SK-N-SH (cell line): ENCODE measurements at regions not wholly inside any gene's neighbourhood (a gene's known extent, or its start where the extent isn't known, plus 50 kb on each side); places are given as distances from the start of the nearest gene placed in this dataset.

ENCODE experiments used
- CTCF ChIA-PET: fragments of 300-600, 350-600 bp; formaldehyde crosslinking; extraction: SDS; loops from one replicate; lab custom pipeline; 2021; lab: Yijun Ruan, JAX
- POLR2A ChIA-PET: fragments of 350-600 bp; sonication (Branson Sonifier 250); formaldehyde crosslinking; extraction: SDS; loops from one replicate; lab custom pipeline; 2020; ENCODE audit warnings: antibody characterized with exemption, inconsistent platforms; lab: Yijun Ruan, JAX
- DNase-seq: peaks from one replicate; pipeline ENCODE4 v3.0.0; 2012
- H2AFZ ChIP-seq: fragments of 200-600 bp; sonication (generic); 2 replicates; pipeline ENCODE4 v1.8.1; 2016; ENCODE audit warnings: antibody characterized with exemption, mild to moderate bottlenecking, low read depth
- H3F3A ChIP-seq: fragments of 200-600 bp; sonication (generic); replicated peaks from 2 replicates; pipeline ENCODE3; 2016; ENCODE audit warnings: antibody characterized with exemption, mild to moderate bottlenecking; ENCODE audit not compliant: insufficient read depth
- H3K27ac ChIP-seq, 2 experiments: fragments of 200-500 bp in 1 of 2; fragments of 200-600 bp in 1 of 2; sonication (Bioruptor generic) in 1 of 2; sonication (generic), shearing (Covaris generic) in 1 of 2; 2 replicates each; pipeline versions ENCODE4 v1.5.1 to v1.6.1; 2014 to 2016; ENCODE audit warnings: low read depth in 2 of 2, inconsistent platforms in 1 of 2, low read length in 1 of 2, mild to moderate bottlenecking in 1 of 2, mixed read lengths in 1 of 2
- H3K27me3 ChIP-seq: fragments of 200-600 bp; sonication (generic), shearing (Covaris generic); 2 replicates; pipeline ENCODE4 v1.6.1; 2016; ENCODE audit warnings: mixed run types; ENCODE audit not compliant: insufficient read depth
- H3K36me3 ChIP-seq, 2 experiments: fragments of 200-500 bp in 1 of 2; fragments of 200-600 bp in 1 of 2; sonication (Bioruptor generic) in 1 of 2; sonication (generic) in 1 of 2; replicated peaks in 1 of 2; 2 replicates each; pipeline versions ENCODE3 to v1.5.1; 2014 to 2016; ENCODE audit warnings: low read length in 1 of 2, mild to moderate bottlenecking in 1 of 2; ENCODE audit not compliant: insufficient read depth in 2 of 2, control insufficient read depth in 1 of 2
- H3K4me1 ChIP-seq, 2 experiments: fragments of 200-500 bp in 1 of 2; fragments of 200-600 bp in 1 of 2; sonication (Bioruptor generic) in 1 of 2; sonication (generic), shearing (Covaris generic) in 1 of 2; 2 replicates each; pipeline versions ENCODE4 v1.5.1 to v1.6.1; 2014 to 2016; ENCODE audit warnings: low read depth in 1 of 2, low read length in 1 of 2, mixed run types in 1 of 2; ENCODE audit not compliant: insufficient read depth in 2 of 2, control insufficient read depth in 1 of 2
- H3K4me2 ChIP-seq: fragments of 200-600 bp; sonication (generic), shearing (Covaris generic); 2 replicates; pipeline ENCODE4 v1.6.1; 2017; ENCODE audit warnings: mixed run types
- H3K4me3 ChIP-seq, 2 experiments: fragments of 200-500 bp in 1 of 2; fragments of 200-600 bp in 1 of 2; sonication (Bioruptor generic) in 1 of 2; sonication (generic), shearing (Covaris generic) in 1 of 2; 2 replicates each; pipeline versions ENCODE4 v1.5.1 to v1.8.1; 2014 to 2016; ENCODE audit warnings: low read depth in 2 of 2, inconsistent platforms in 1 of 2, low read length in 1 of 2, mild to moderate bottlenecking in 1 of 2, mixed read lengths in 1 of 2, moderate library complexity in 1 of 2
- H3K79me2 ChIP-seq: fragments of 200-600 bp; sonication (generic); 2 replicates; pipeline ENCODE4 v1.8.1; 2017; ENCODE audit warnings: mild to moderate bottlenecking; ENCODE audit not compliant: insufficient read depth
- H3K9ac ChIP-seq: fragments of 200-600 bp; sonication (generic); 2 replicates; pipeline ENCODE4 v1.6.1; 2017; ENCODE audit warnings: mixed run types
- H3K9me2 ChIP-seq: fragments of 200-600 bp; sonication (generic); 2 replicates; pipeline ENCODE4 v1.6.1; 2017; ENCODE audit warnings: mixed run types
- H3K9me3 ChIP-seq: fragments of 200-600 bp; sonication (generic); 2 replicates; pipeline ENCODE4 v1.6.1; 2017; ENCODE audit warnings: mixed run types, mild to moderate bottlenecking, moderate library complexity
- H4K20me1 ChIP-seq: fragments of 200-600 bp; sonication (generic); 2 replicates; pipeline ENCODE4 v1.6.1; 2017; ENCODE audit warnings: mild to moderate bottlenecking, mixed run types; ENCODE audit not compliant: insufficient read depth
- ELF1 ChIP-seq: IDR thresholded peaks from 2 replicates; pipeline ENCODE4 v1.4.0; 2012
- FOSL2 ChIP-seq: IDR thresholded peaks from 2 replicates; pipeline ENCODE4 v1.4.0; 2012; ENCODE audit warnings: low read depth, mild to moderate bottlenecking, moderate library complexity, borderline replicate concordance
- FOXJ3 ChIP-seq: sonication (generic); formaldehyde crosslinking; IDR thresholded peaks from 2 replicates; pipeline ENCODE4 v1.5.1; 2020; ENCODE audit warnings: mild to moderate bottlenecking, missing genetic modification reagents
- FOXM1 ChIP-seq: IDR thresholded peaks from 2 replicates; pipeline ENCODE4 v1.4.0; 2012; ENCODE audit warnings: low read depth, mild to moderate bottlenecking
- GATA2 ChIP-seq: sonication (generic); formaldehyde crosslinking; IDR thresholded peaks from 2 replicates; pipeline ENCODE4 v1.5.0; 2020; ENCODE audit warnings: mild to moderate bottlenecking, missing genetic modification reagents
- IRF3 ChIP-seq: fragments of 150-350 bp; IDR thresholded peaks from 2 replicates; pipeline ENCODE4 v1.6.1; 2016; ENCODE audit warnings: mild to moderate bottlenecking, low read depth, low read length
- MXI1 ChIP-seq: IDR thresholded peaks from 2 replicates; pipeline ENCODE4 v1.6.1; 2012; ENCODE audit warnings: mild to moderate bottlenecking, low read depth, low read length, improper control_type of control experiment
- NRF1 ChIP-seq: IDR thresholded peaks from 2 replicates; pipeline ENCODE4 v1.6.1; 2012; ENCODE audit warnings: low read depth, mild to moderate bottlenecking, low read length
- PBX3 ChIP-seq: IDR thresholded peaks from 2 replicates; pipeline ENCODE4; 2012
- POLR2AphosphoS5 ChIP-seq: IDR thresholded peaks from 2 replicates; pipeline ENCODE4 v1.6.1; 2012; ENCODE audit warnings: low read depth, low read length
- RAD21 ChIP-seq: IDR thresholded peaks from 2 replicates; pipeline ENCODE4 v1.6.1; 2012; ENCODE audit warnings: mild to moderate bottlenecking, low read length
- RCOR1 ChIP-seq: fragments of 150-350 bp; IDR thresholded peaks from 2 replicates; pipeline ENCODE4 v1.6.1; 2017; ENCODE audit warnings: antibody characterized with exemption, low read length
- REST ChIP-seq: IDR thresholded peaks from 2 replicates; pipeline ENCODE4 v1.6.1; 2012; ENCODE audit warnings: mild to moderate bottlenecking, low read depth, low read length, moderate library complexity
- RFX5 ChIP-seq: IDR thresholded peaks from 2 replicates; pipeline ENCODE4 v1.6.1; 2012; ENCODE audit warnings: mild to moderate bottlenecking, improper control_type of control experiment, low read length
- RXRA ChIP-seq: IDR thresholded peaks from 2 replicates; pipeline ENCODE4 v1.4.0; 2012; ENCODE audit warnings: low read depth, mild to moderate bottlenecking, borderline replicate concordance
- SMC3 ChIP-seq: IDR thresholded peaks from 2 replicates; pipeline ENCODE4 v1.6.1; 2012; ENCODE audit warnings: low read depth, low read length, improper control_type of control experiment
- TAF1 ChIP-seq: IDR thresholded peaks from 2 replicates; pipeline ENCODE4 v1.6.1; 2012; ENCODE audit warnings: low read depth, mild to moderate bottlenecking, low read length, moderate library complexity, borderline replicate concordance
- TCF12 ChIP-seq: IDR thresholded peaks from 2 replicates; pipeline ENCODE4 v1.4.0; 2012
- TEAD4 ChIP-seq: IDR thresholded peaks from 2 replicates; pipeline ENCODE4 v1.4.0; 2012; ENCODE audit warnings: mild to moderate bottlenecking, borderline replicate concordance; ENCODE audit not compliant: insufficient read depth
- USF2 ChIP-seq: fragments of 150-350 bp; IDR thresholded peaks from 2 replicates; pipeline ENCODE4 v1.6.1; 2017; ENCODE audit warnings: antibody characterized with exemption, low read length, low read depth, borderline replicate concordance
- YY1 ChIP-seq: IDR thresholded peaks from 2 replicates; pipeline ENCODE4 v1.4.0; 2012; ENCODE audit warnings: low read depth, mild to moderate bottlenecking
- WGBS: methylation state at CpG from one replicate; pipeline ENCODE4 v1.1.6; 2017; ENCODE audit warnings: low lambda C conversion rate; 5-methylcytosine and 5-hydroxymethylcytosine counted together

GRCh38 chr6:21496196-21496595 is 97.4 kb upstream of the SOX4 start:
- Histone ChIP-seq H4K20me1 (no peaks in the 10 kb centered on the region), H3K4me3 (no peak overlapping the region), H3F3A (no peaks in the 10 kb centered on the region), H3K79me2 (no peaks in the 10 kb centered on the region), H2AFZ (no peak overlapping the region), H3K9me2 (no peaks in the 10 kb centered on the region), H3K9me3 (no peaks in the 10 kb centered on the region), H3K27ac (peak overlapping the region in 1 of 2 experiments; percentile 77; a peak in 2 of 4 replicates), H3K4me2 (no peak overlapping the region), H3K27me3 (no peaks in the 10 kb centered on the region), H3K36me3 (no peaks in the 10 kb centered on the region), H3K9ac (no peak overlapping the region), H3K4me1 (peaks cover 0 to 19% of the 10 kb centered on the region in 2 experiments; a peak in 2 of 4 replicates)
- CTCF ChIA-PET: interaction anchor here (1.1 kb wide), 1 partner anchor 92 kb away, joined by 3 read pairs; no protein-coding TSS in a partner anchor
- 42% methylated on average over 3 of the region's 3 CpGs for WGBS
- POLR2A ChIA-PET: no interaction called here
- DNase-seq: peak; percentile 35
- TF ChIP-seq PBX3 (no peak), FOXJ3 (CRISPR knock-in tag) (no peak), RFX5 (no peak), FOXM1 (no peak), TCF12 (no peak), FOSL2 (no peak), YY1 (no peak), RAD21 (no peak), SMC3 (no peak)

- H3F3A ChIP-seq: no peaks in the 10 kb centered on the region
- ChIA-PET POLR2A (no interaction called here), CTCF (interaction anchor here (0.6 to 1.1 kb wide), 2 partner anchors 12 to 92 kb away, joined by 3 read pairs; no protein-coding TSS in a partner anchor)
- H3K4me1 ChIP-seq: peaks cover 0 to 19% of the 10 kb centered on the region in 2 experiments; a peak in 2 of 4 replicates
- H3K9me3 ChIP-seq: no peaks in the 10 kb centered on the region
- H3K4me2 ChIP-seq: no peak overlapping the region
- H3K9me2 ChIP-seq: no peaks in the 10 kb centered on the region
- H3K27ac ChIP-seq: peak overlapping the region in 1 of 2 experiments; percentile 77; a peak in 2 of 4 replicates
- WGBS: 15% methylated on average over 2 of the region's 2 CpGs
- no peak overlapping the region for H3K9ac ChIP-seq
- no peaks in the 10 kb centered on the region for H4K20me1 ChIP-seq
- no peak overlapping the region for H2AFZ ChIP-seq
- no peaks in the 10 kb centered on the region for H3K36me3 ChIP-seq
- no peak overlapping the region for H3K4me3 ChIP-seq
- no peaks in the 10 kb centered on the region for H3K27me3 ChIP-seq
- peak; percentile 57 for DNase-seq
- H3K79me2 ChIP-seq: no peaks in the 10 kb centered on the region
- TF ChIP-seq MXI1 (no peak), RFX5 (no peak), POLR2AphosphoS5 (peak; percentile 23; the same call in 1 of the 2 replicates), TEAD4 (peak; percentile 32; the same call in 1 of the 2 replicates), REST (no peak), USF2 (no peak), TAF1 (no peak), ELF1 (no peak), RCOR1 (peak; percentile 71), GATA2 (CRISPR knock-in tag) (no peak), FOXJ3 (CRISPR knock-in tag) (no peak), RXRA (no peak), NRF1 (no peak), IRF3 (no peak), PBX3 (peak; percentile 78)
Observed at GRCh38 chr6:21496706-21497105, 96.8 kb upstream of the SOX4 start.
